WTC11 (cell line): ENCODE measurements at regions not wholly inside any gene's neighbourhood (a gene's known extent, or its start where the extent isn't known, plus 50 kb on each side); places are given as distances from the start of the nearest gene placed in this dataset.

Source experiments
- ATAC-seq: fragments of 200-7000 bp; cut with Tn5 transposase; 2 replicates; pipeline ENCODE4 v1.10.0; 2021; ENCODE audit warnings: mild to moderate bottlenecking, moderate library complexity
- CTCF ChIA-PET: fragments of 300-600 bp; sonication (Branson Sonifier 250); formaldehyde crosslinking; loops from one replicate; lab custom pipeline; 2021; ENCODE audit warnings: antibody characterized with exemption; lab: Charles Lee
- POLR2A ChIA-PET: fragments of 350-600 bp; sonication (Branson Sonifier 250); formaldehyde crosslinking; loops from one replicate; lab custom pipeline; 2021; ENCODE audit warnings: antibody characterized with exemption; lab: Charles Lee
- DNase-seq: peaks from one replicate; pipeline ENCODE4 v3.0.0; 2021; ENCODE audit warnings: low spot score
- H3K27ac Mint-ChIP-seq: 2 replicates; pipeline ENCODE4 v1.8.0; 2021; ENCODE audit warnings: mixed read lengths
- H3K27me3 Mint-ChIP-seq: 2 replicates; pipeline ENCODE4 v1.8.0; 2021; ENCODE audit warnings: low read depth, mild to moderate bottlenecking, moderate library complexity, mixed read lengths
- H3K36me3 Mint-ChIP-seq: 2 replicates; pipeline ENCODE4 v1.8.0; 2021; ENCODE audit warnings: mixed read lengths
- H3K4me1 Mint-ChIP-seq: 2 replicates; pipeline ENCODE4 v1.8.0; 2022; ENCODE audit warnings: mixed read lengths
- H3K4me3 Mint-ChIP-seq: 2 replicates; pipeline ENCODE4 v1.8.0; 2021; ENCODE audit warnings: mild to moderate bottlenecking, moderate library complexity, mixed read lengths
- H3K9me3 Mint-ChIP-seq: 2 replicates; pipeline ENCODE4 v1.8.0; 2021; ENCODE audit warnings: mixed read lengths
- ARID4B ChIP-seq: sonication (generic); formaldehyde crosslinking; IDR thresholded peaks from 2 replicates; pipeline ENCODE4 v1.8.0; 2023; ENCODE audit warnings: missing genetic modification reagents, mild to moderate bottlenecking, borderline replicate concordance
- ELF4 ChIP-seq: sonication (generic); formaldehyde crosslinking; IDR thresholded peaks from 2 replicates; pipeline ENCODE4 v1.8.1; 2022; ENCODE audit warnings: low read depth, mild to moderate bottlenecking, moderate library complexity, missing genetic modification reagents
- GTF2I ChIP-seq: fragments of 250-450 bp; sonication (Bioruptor Pico); conservative IDR thresholded peaks from 2 replicates; pipeline ENCODE4 v1.4.0; 2021; ENCODE audit warnings: mild to moderate bottlenecking
- KAT7 ChIP-seq: sonication (generic); formaldehyde crosslinking; IDR thresholded peaks from 2 replicates; pipeline ENCODE4 v1.8.1; 2023; ENCODE audit warnings: missing genetic modification reagents, mild to moderate bottlenecking, borderline replicate concordance
- MLX ChIP-seq: sonication (generic); formaldehyde crosslinking; IDR thresholded peaks from 2 replicates; pipeline ENCODE4 v1.8.1; 2023; ENCODE audit warnings: mild to moderate bottlenecking, missing genetic modification reagents, moderate library complexity
- NFE2L1 ChIP-seq: sonication (generic); formaldehyde crosslinking; IDR thresholded peaks from 2 replicates; pipeline ENCODE4 v1.8.1; 2023; ENCODE audit warnings: missing genetic modification reagents
- STAT6 ChIP-seq: sonication (generic); formaldehyde crosslinking; conservative IDR thresholded peaks from 2 replicates; pipeline ENCODE4 v1.8.1; 2023; ENCODE audit warnings: mild to moderate bottlenecking, low read depth, missing genetic modification reagents, moderate library complexity
- ZNF232 ChIP-seq: sonication (generic); formaldehyde crosslinking; IDR thresholded peaks from 2 replicates; pipeline ENCODE4 v1.8.0; 2022; ENCODE audit warnings: mild to moderate bottlenecking, missing genetic modification reagents
- ZNF317 ChIP-seq: sonication (generic); formaldehyde crosslinking; IDR thresholded peaks from 2 replicates; pipeline ENCODE4 v1.8.1; 2023; ENCODE audit warnings: low read depth, mild to moderate bottlenecking, moderate library complexity, missing genetic modification reagents, borderline replicate concordance
- ZNF532 ChIP-seq: fragments of 250-450 bp; sonication (Bioruptor Pico); IDR thresholded peaks from 2 replicates; pipeline ENCODE4 v1.9.0; 2021; ENCODE audit warnings: mild to moderate bottlenecking, borderline replicate concordance
- TF ChIP-seq, protein P1 (sequence below): fragments of 200-600 bp; IDR thresholded peaks from 2 replicates; pipeline ENCODE4 v1.8.0; 2022; ENCODE audit warnings: antibody characterized with exemption

- Mint-ChIP-seq H3K9me3 (peaks cover 7% of the 10 kb centered on the region), H3K4me1 (peaks cover 3% of the 10 kb centered on the region; the same call in 1 of the 2 replicates), H3K27me3 (no peaks in the 10 kb centered on the region), H3K27ac (no peak overlapping the region), H3K4me3 (no peak overlapping the region), H3K36me3 (peaks cover 9% of the 10 kb centered on the region)
- ChIA-PET POLR2A (no interaction called here), CTCF (no interaction called here)
- DNase-seq, result no peak
- TF ChIP-seq ARID4B, result no peak
- no peak for TF ChIP-seq KAT7 (CRISPR knock-in tag)
- no peak for TF ChIP-seq ELF4 (CRISPR knock-in tag)
- no peak for TF ChIP-seq NFE2L1
- no peak for TF ChIP-seq ZNF317
- TF ChIP-seq, protein P1, sequence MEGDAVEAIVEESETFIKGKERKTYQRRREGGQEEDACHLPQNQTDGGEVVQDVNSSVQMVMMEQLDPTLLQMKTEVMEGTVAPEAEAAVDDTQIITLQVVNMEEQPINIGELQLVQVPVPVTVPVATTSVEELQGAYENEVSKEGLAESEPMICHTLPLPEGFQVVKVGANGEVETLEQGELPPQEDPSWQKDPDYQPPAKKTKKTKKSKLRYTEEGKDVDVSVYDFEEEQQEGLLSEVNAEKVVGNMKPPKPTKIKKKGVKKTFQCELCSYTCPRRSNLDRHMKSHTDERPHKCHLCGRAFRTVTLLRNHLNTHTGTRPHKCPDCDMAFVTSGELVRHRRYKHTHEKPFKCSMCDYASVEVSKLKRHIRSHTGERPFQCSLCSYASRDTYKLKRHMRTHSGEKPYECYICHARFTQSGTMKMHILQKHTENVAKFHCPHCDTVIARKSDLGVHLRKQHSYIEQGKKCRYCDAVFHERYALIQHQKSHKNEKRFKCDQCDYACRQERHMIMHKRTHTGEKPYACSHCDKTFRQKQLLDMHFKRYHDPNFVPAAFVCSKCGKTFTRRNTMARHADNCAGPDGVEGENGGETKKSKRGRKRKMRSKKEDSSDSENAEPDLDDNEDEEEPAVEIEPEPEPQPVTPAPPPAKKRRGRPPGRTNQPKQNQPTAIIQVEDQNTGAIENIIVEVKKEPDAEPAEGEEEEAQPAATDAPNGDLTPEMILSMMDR, result no peak
- TF ChIP-seq STAT6 (CRISPR knock-in tag), result no peak
- TF ChIP-seq ZNF532, result no peak
- TF ChIP-seq MLX (CRISPR knock-in tag), result no peak
- TF ChIP-seq GTF2I, result no peak
- TF ChIP-seq ZNF232 (CRISPR knock-in tag), result no peak
- ATAC-seq, result no peak
Observed at GRCh38 chr22:25472382-25472781, 92.1 kb upstream of the GRK3 start.
